Motor neuron (in vitro differentiated cells): ENCODE measurements at regions not wholly inside any gene's neighbourhood (a gene's known extent, or its start where the extent isn't known, plus 50 kb on each side); places are given as distances from the start of the nearest gene placed in this dataset.

ENCODE experiments used
- ATAC-seq, 8 experiments: fragments of 200-7000 bp; cut with Tn5 transposase; replicated peaks in 6 of 8; 2 replicates each; pipeline ENCODE4 v1.8.0; 2021; ENCODE audit warnings: mild to moderate bottlenecking in 8 of 8, moderate library complexity in 8 of 8
- H3K27ac ChIP-seq, 2 donors: fragments of 250-450 bp; sonication (Bioruptor Pico); 2 replicates each; pipeline ENCODE4 v1.9.0; 2021; ENCODE audit warnings: antibody characterized with exemption in 2 of 2, mild to moderate bottlenecking in 2 of 2, moderate library complexity in 1 of 2
- H3K4me1 ChIP-seq, 2 donors: fragments of 250-450 bp; sonication (Bioruptor Pico); replicated peaks in 1 of 2; 2 replicates each; pipeline ENCODE4 v1.6.1; 2021; ENCODE audit warnings: antibody characterized with exemption in 2 of 2, mild to moderate bottlenecking in 2 of 2, moderate library complexity in 1 of 2
- H3K4me3 ChIP-seq, 5 donors: fragments of 250-450 bp; sonication (Bioruptor Pico); 2 replicates each; pipeline ENCODE4 v1.9.0; 2021; ENCODE audit warnings: antibody characterized with exemption in 5 of 5, mild to moderate bottlenecking in 5 of 5, moderate library complexity in 4 of 5
- WGBS, 10 experiments: fragments of 450-650 bp; shearing (Covaris generic); methylation state at CpG; one replicate each; pipeline ENCODE4 v1.0.0; 2022; 5-methylcytosine and 5-hydroxymethylcytosine counted together
- in situ Hi-C, 9 experiments: fragments of 400-800 bp; cut with MboI; loops; one replicate each; pipeline ENCODE4 v1.15.0; 2021; ENCODE audit warnings: low sequenced_read_pairs in 9 of 9, low pct_unique_long_range_greater_than_20kb in 2 of 9; ENCODE audit not compliant: unreplicated experiment in 9 of 9

DNA sequence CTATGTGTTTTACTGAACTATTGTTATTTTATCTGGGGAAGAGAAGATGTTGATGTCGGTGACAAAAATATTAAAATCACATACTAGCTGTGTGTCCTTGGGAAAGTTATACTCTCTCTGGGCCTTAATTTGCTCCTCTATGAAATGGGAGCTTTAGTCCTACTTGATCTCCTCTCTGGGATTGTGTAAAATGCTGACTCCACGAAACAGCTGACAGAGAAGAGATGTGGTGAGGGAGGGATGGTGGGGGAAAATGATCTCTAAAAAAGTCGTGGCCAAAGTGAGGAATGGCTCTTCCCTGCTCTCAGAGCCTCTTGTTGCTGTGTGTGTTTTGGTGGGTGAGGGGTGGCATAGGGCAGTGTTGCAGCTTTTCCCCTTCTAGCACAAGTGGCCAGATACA, 173.7 kb downstream of the MELK start:
- in situ Hi-C loops: loop anchor here in 1 of 9 experiments (25.0 kb wide), 1 partner anchor 334 kb away; the partner anchor contains the start of gene RNF38
- 0 to 52% (median 22%) methylated on average over 2 to 3 of the region's 3 CpGs; no CpG with 5 or more reads in 6 of the 10 experiments for WGBS, 10 experiments
- Histone ChIP-seq H3K4me3 (no peak overlapping the region), H3K4me1 (no peaks in the 10 kb centered on the region), H3K27ac (no peak overlapping the region)
- no peak for ATAC-seq

DNA sequence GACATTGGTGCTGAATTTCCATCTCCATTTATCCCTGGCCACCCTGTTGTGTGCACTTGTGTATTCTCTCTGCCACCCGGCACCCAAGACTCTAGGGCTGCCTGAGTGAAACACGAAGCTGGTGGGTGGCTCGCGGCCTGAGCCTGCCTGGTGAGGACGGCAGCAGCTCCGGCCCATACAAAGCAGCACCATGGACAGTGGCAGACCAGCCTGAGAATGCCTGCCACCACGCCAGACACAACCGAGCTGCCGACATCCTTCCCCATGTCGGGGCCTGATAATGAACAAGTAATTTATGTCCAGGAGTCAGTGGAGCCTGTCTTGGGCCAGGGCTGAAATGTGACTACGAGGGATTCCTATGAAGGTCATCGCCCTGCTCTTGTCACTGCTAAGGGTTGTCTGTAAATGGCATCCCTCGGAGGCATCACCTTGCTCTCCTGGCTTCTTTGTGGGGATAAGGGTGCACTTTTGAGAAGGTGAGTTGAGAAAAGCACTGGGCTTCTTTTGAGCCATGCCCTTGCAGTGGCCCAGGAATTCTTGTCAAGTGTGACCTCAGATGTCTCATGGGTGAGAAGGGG, 175.7 kb downstream of the MELK start:
- no peaks in the 10 kb centered on the region for H3K4me1 ChIP-seq
- 0 to 20% (median 8%) methylated on average over 1 to 7 of the region's 13 CpGs; no CpG with 5 or more reads in 5 of the 10 experiments for WGBS, 10 experiments
- no peak overlapping the region for H3K27ac ChIP-seq
- peak; percentile 59 to 90 (median 74) for ATAC-seq
- in situ Hi-C loops: loop anchor here in 1 of 9 experiments (25.0 kb wide), 1 partner anchor 336 kb away; the partner anchor contains the start of gene RNF38
- no peak overlapping the region for H3K4me3 ChIP-seq

DNA sequence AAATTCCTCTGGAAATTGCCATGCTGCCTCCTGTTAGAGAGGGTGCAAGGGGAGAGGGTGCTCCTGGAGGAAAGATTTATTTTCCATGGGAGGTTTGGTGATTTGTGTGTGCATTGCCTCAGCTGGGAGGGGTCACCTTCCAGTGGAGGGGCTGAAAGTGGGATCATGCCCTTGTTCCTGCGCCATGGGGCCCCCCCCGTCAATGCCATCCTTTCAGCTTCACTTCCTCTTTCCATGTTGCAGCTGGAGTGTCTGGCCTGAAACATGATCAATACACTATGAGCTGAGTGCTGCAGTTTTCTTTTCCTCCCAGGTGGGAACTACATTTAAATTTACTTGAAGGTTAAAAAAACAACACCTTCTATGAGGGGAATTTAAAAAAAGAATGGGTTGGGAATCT, 176.8 kb downstream of the MELK start:
- 25 to 68% (median 54%) methylated on average over 2 of the region's 2 CpGs; no CpG with 5 or more reads in 7 of the 10 experiments for WGBS, 10 experiments
- ATAC-seq: peak in 1 of 8 experiments; percentile 13
- in situ Hi-C loops: loop anchor here in 1 of 9 experiments (25.0 kb wide), 1 partner anchor 337 kb away; the partner anchor contains the start of gene RNF38
- no peak overlapping the region for H3K4me3 ChIP-seq
- no peaks in the 10 kb centered on the region for H3K4me1 ChIP-seq
- no peak overlapping the region for H3K27ac ChIP-seq

- Histone ChIP-seq H3K27ac (no peak overlapping the region), H3K4me3 (no peak overlapping the region), H3K4me1 (no peaks in the 10 kb centered on the region)
- in situ Hi-C loops: no loop called here
- ATAC-seq: no peak
- WGBS, 10 experiments: 0 to 83% (median 55%) methylated on average over 1 to 3 of the region's 3 CpGs; no CpG with 5 or more reads in 4 of the 10 experiments
These were observed 177.9 kb downstream of the MELK start for GRCh38 chr9:36750630-36751029.

- WGBS, 10 experiments: 0 to 67% (median 28%) methylated on average over 1 to 2 of the region's 2 CpGs; no CpG with 5 or more reads in 2 of the 10 experiments
- no peak overlapping the region for H3K4me3 ChIP-seq
- H3K4me1 ChIP-seq: no peaks in the 10 kb centered on the region
- in situ Hi-C loops: no loop called here
- no peak for ATAC-seq
- H3K27ac ChIP-seq: no peak overlapping the region
These were observed 182.3 kb downstream of the MELK start for GRCh38 chr9:36755019-36755418.

DNA sequence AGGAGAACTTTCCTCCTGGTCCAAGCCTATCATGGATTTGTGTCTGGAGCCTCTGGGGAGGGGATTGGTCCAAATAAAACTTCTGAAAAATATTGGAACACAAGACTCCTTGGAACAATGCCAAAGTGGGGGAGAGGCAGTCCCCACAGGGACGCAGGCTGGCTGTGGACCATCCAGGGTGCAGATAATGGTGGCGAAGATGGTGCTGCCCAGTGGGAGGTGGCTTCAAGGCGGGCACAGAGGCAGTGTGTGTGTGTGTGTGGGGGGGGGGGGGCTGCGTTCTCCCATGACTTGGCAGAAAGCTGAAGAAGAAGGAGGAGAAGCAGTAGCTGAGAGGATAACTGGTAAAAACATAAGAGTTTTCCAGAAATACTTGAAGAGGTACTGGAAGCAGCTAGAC, 186.4 kb downstream of the MELK start:
- no peak overlapping the region for H3K27ac ChIP-seq
- ATAC-seq: no peak
- no peak overlapping the region for H3K4me3 ChIP-seq
- no peaks in the 10 kb centered on the region for H3K4me1 ChIP-seq
- in situ Hi-C loops: no loop called here
- WGBS, 10 experiments: 0% methylated on average over 1 of the region's 4 CpGs; no CpG with 5 or more reads in 9 of the 10 experiments

DNA sequence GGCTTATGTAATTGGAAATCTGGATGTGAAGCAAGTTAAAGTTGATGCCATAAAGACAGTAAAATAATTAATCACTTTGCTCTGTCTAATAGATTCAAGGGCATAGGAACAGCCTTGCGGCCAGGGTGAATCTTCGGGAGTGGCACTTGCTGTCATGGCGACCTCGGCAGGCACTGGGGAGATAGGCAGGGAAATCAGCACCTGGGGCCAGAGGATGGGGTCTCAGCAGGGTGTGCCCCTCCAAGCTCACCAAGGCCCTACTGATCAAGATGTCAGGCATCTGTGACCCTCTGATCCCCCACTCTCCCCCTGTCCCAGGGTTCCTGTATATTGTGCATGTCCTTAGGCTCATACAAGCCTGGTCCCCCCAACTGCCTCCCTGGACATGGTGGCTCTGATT, 187.3 kb downstream of the MELK start:
- WGBS, 10 experiments: 50 to 83% (median 70%) methylated on average over 1 to 4 of the region's 4 CpGs; no CpG with 5 or more reads in 4 of the 10 experiments
- in situ Hi-C loops: no loop called here
- Histone ChIP-seq H3K4me3 (no peak overlapping the region), H3K27ac (no peak overlapping the region), H3K4me1 (peaks cover under 1 to 2% of the 10 kb centered on the region in 2 donors)
- no peak for ATAC-seq

- no peak for ATAC-seq
- no peak overlapping the region for H3K27ac ChIP-seq
- no peak overlapping the region for H3K4me3 ChIP-seq
- in situ Hi-C loops: no loop called here
- H3K4me1 ChIP-seq: peaks cover 6 to 7% of the 10 kb centered on the region in 2 donors
- WGBS, 10 experiments: 0 to 80% (median 30%) methylated on average over 1 to 10 of the region's 14 CpGs; no CpG with 5 or more reads in 2 of the 10 experiments
These were observed 188.1 kb downstream of the MELK start for GRCh38 chr9:36760667-36761420.

- Histone ChIP-seq H3K27ac (no peak overlapping the region), H3K4me3 (no peak overlapping the region), H3K4me1 (peaks cover 6 to 7% of the 10 kb centered on the region in 2 donors)
- WGBS, 10 experiments: 47 to 100% (median 57%) methylated on average over 1 to 5 of the region's 10 CpGs; no CpG with 5 or more reads in 6 of the 10 experiments
- in situ Hi-C loops: no loop called here
- ATAC-seq: peak in 2 of 8 experiments; percentile 2 to 5
These were observed 190.3 kb downstream of the MELK start for GRCh38 chr9:36762958-36763357.

DNA sequence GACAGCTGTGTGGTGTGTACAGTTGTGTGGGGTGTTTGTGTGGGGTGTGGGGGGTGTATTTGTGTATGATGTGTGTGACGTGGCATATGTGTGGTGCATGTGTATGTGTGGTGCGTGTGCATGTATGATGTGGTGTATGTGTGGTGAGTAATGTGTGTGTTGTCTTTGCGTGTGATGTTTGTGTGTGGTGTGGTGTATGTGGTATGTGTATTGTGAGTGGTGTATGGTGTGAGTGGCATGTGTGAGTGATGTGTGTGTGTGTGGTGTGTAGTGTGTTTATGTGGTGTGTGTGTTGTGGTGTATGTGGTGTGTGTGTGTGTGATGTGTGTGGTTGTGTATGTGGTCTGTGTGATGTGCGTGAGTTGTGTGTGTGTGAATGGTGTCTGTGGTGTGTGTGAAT, 191.1 kb downstream of the MELK start:
- WGBS, 10 experiments: 17 to 92% (median 70%) methylated on average over 1 to 2 of the region's 4 CpGs; no CpG with 5 or more reads in 6 of the 10 experiments
- H3K4me3 ChIP-seq: no peak overlapping the region
- no peak overlapping the region for H3K27ac ChIP-seq
- peaks cover 6 to 7% of the 10 kb centered on the region in 2 donors for H3K4me1 ChIP-seq
- in situ Hi-C loops: no loop called here
- no peak for ATAC-seq

- in situ Hi-C loops: no loop called here
- Histone ChIP-seq H3K27ac (no peak overlapping the region), H3K4me1 (peaks cover 6 to 7% of the 10 kb centered on the region in 2 donors), H3K4me3 (no peak overlapping the region)
- 38 to 93% (median 56%) methylated on average over 1 to 7 of the region's 14 CpGs; no CpG with 5 or more reads in 6 of the 10 experiments for WGBS, 10 experiments
- ATAC-seq: no peak
These were observed 191.8 kb downstream of the MELK start for GRCh38 chr9:36764364-36765076.

GRCh38 chr9:36765077-36765390, 192.3 kb downstream of the MELK start:
- in situ Hi-C loops: no loop called here
- no peak for ATAC-seq
- H3K27ac ChIP-seq: no peak overlapping the region
- peak overlapping the region in 4 of 5 donors; percentile 31 to 47 (median 38) for H3K4me3 ChIP-seq
- 30 to 100% (median 40%) methylated on average over 1 to 10 of the region's 12 CpGs; no CpG with 5 or more reads in 5 of the 10 experiments for WGBS, 10 experiments
- H3K4me1 ChIP-seq: peaks cover 6 to 7% of the 10 kb centered on the region in 2 donors
